B cell (primary cell): ENCODE measurements at regions not wholly inside any gene's neighbourhood (a gene's known extent, or its start where the extent isn't known, plus 50 kb on each side); places are given as distances from the start of the nearest gene placed in this dataset.
"Not testable (repeated sequence)": the region's sequence is repeated elsewhere in the genome, so short reads cannot be mapped to it uniquely, and the experiment has no call there.

Source experiments
- ATAC-seq: fragments of 200-7000 bp; cut with Tn5 transposase; one replicate; pipeline ENCODE4 v1.10.0; 2021; ENCODE audit warnings: low read depth, mild to moderate bottlenecking, moderate number of reproducible peaks, moderate library complexity
- CTCF ChIA-PET: fragments of 350-600 bp; sonication (Branson Sonifier 250); formaldehyde crosslinking; loops from one replicate; lab custom pipeline; 2021; ENCODE audit warnings: antibody characterized with exemption, inconsistent platforms; lab: Charles Lee
- POLR2A ChIA-PET: fragments of 350-600 bp; sonication (Branson Sonifier 250); formaldehyde crosslinking; loops from one replicate; lab custom pipeline; 2021; ENCODE audit warnings: antibody characterized with exemption; lab: Charles Lee
- DNase-seq: peaks from one replicate; pipeline ENCODE4 v3.0.0; 2013
- H2AFZ ChIP-seq: 2 replicates; pipeline ENCODE4 v1.6.1; 2012; ENCODE audit warnings: mild to moderate bottlenecking, low read depth, low read length; ENCODE audit not compliant: insufficient read depth, poor library complexity, severe bottlenecking
- H3K27ac ChIP-seq, 2 donors: 1 replicate in 1 of 2; 2 replicates in 1 of 2; pipeline ENCODE4 v1.5.1; 2012 to 2013; ENCODE audit warnings: low read length in 2 of 2, mild to moderate bottlenecking in 2 of 2, moderate library complexity in 1 of 2
- H3K27me3 ChIP-seq, 4 experiments: fragments of 200-600 bp in 1 of 4; sonication (generic) in 1 of 4; replicated peaks in 1 of 4; 1 replicate in 2 of 4; 2 replicates in 2 of 4; pipeline versions ENCODE4 v1.6.1 to v1.7.0; 2013 to 2016; ENCODE audit warnings: low read length in 3 of 4, mild to moderate bottlenecking in 2 of 4, mixed read lengths in 1 of 4, moderate library complexity in 1 of 4; ENCODE audit not compliant: insufficient read depth in 4 of 4, control insufficient read depth in 3 of 4; ENCODE audit errors: control extremely low read depth in 1 of 4
- H3K36me3 ChIP-seq, 2 experiments: replicated peaks in 1 of 2; 1 replicate in 1 of 2; 2 replicates in 1 of 2; pipeline versions ENCODE4 v1.6.1 to v1.7.1; 2013; ENCODE audit warnings: low read length in 1 of 2; ENCODE audit not compliant: insufficient read depth in 2 of 2, control insufficient read depth in 1 of 2; ENCODE audit errors: control extremely low read depth in 1 of 2, extremely low read depth in 1 of 2
- H3K4me1 ChIP-seq, 2 donors: fragments of 200-600 bp in 1 of 2; sonication (generic) in 1 of 2; 1 replicate in 1 of 2; 2 replicates in 1 of 2; pipeline versions ENCODE4 v1.5.1 to v1.6.1; 2013 to 2017; ENCODE audit warnings: low read length in 2 of 2; ENCODE audit not compliant: control insufficient read depth in 2 of 2, insufficient read depth in 2 of 2
- H3K4me2 ChIP-seq: replicated peaks from 2 replicates; pipeline ENCODE3; 2012; ENCODE audit warnings: mild to moderate bottlenecking, low read depth, low read length; ENCODE audit not compliant: poor library complexity, severe bottlenecking
- H3K4me3 ChIP-seq, 5 experiments: fragments of 200-600 bp in 1 of 5; sonication (generic) in 1 of 5; 1 replicate in 3 of 5; 2 replicates in 2 of 5; pipeline versions ENCODE4 v1.5.1 to v1.7.0; 2011 to 2016; ENCODE audit warnings: low read length in 4 of 5, mild to moderate bottlenecking in 4 of 5, low read depth in 2 of 5, control low read depth in 1 of 5, moderate library complexity in 1 of 5; ENCODE audit not compliant: insufficient read depth in 1 of 5; ENCODE audit errors: control extremely low read depth in 1 of 5, extremely low read depth in 1 of 5
- H3K79me2 ChIP-seq: fragments of 200-600 bp; sonication (generic); one replicate; pipeline ENCODE4 v1.6.0; 2016; ENCODE audit warnings: low read length; ENCODE audit not compliant: control insufficient read depth, insufficient read depth
- H3K9ac ChIP-seq: fragments of 200-600 bp; sonication (generic); 2 replicates; pipeline ENCODE4 v1.6.1; 2017; ENCODE audit warnings: mild to moderate bottlenecking, low read length, moderate library complexity
- H3K9me3 ChIP-seq, 3 donors: one replicate each; pipeline versions ENCODE4 v1.6.1 to v1.7.1; 2013; ENCODE audit warnings: low read length in 2 of 3; ENCODE audit not compliant: control insufficient read depth in 2 of 3, insufficient read depth in 1 of 3; ENCODE audit errors: control extremely low read depth in 1 of 3
- H4K20me1 ChIP-seq: 2 replicates; pipeline ENCODE4 v1.6.0; 2012; ENCODE audit warnings: mild to moderate bottlenecking, low read length; ENCODE audit not compliant: insufficient read depth, control insufficient read depth, poor library complexity, severe bottlenecking
- H3K27ac Mint-ChIP-seq: one replicate; pipeline ENCODE4 v1.8.0; 2021; ENCODE audit warnings: mixed read lengths
- H3K27me3 Mint-ChIP-seq: one replicate; pipeline ENCODE4 v1.8.0; 2021; ENCODE audit warnings: mixed read lengths
- H3K4me1 Mint-ChIP-seq: one replicate; pipeline ENCODE4 v1.8.0; 2021; ENCODE audit warnings: mixed read lengths
- H3K4me3 Mint-ChIP-seq: one replicate; pipeline ENCODE4 v1.8.0; 2021; ENCODE audit warnings: mixed read lengths
- H3K9me3 Mint-ChIP-seq: one replicate; pipeline ENCODE4 v1.8.0; 2022; ENCODE audit warnings: mixed read lengths; ENCODE audit not compliant: insufficient read depth
- WGBS: methylation state at CpG from one replicate; pipeline ENCODE4 v1.1.5; 2013; ENCODE audit warnings: missing lambda C conversion rate; ENCODE audit not compliant: insufficient coverage; 5-methylcytosine and 5-hydroxymethylcytosine counted together
- intact Hi-C: fragments of 100-400 bp; cut with micrococcal nuclease; formaldehyde crosslinking; loops from one replicate; pipeline ENCODE4 v1.10.0; 2022

- H2AFZ ChIP-seq, H3K4me3 Mint-ChIP-seq, H3K9me3 Mint-ChIP-seq, H3K4me2 ChIP-seq, H4K20me1 ChIP-seq, H3K27ac ChIP-seq, H3K79me2 ChIP-seq, H3K4me3 ChIP-seq, H3K36me3 ChIP-seq, H3K9me3 ChIP-seq, ATAC-seq, H3K4me1 ChIP-seq, H3K4me1 Mint-ChIP-seq, H3K27me3 ChIP-seq, H3K9ac ChIP-seq, intact Hi-C loops, POLR2A ChIA-PET, CTCF ChIA-PET, H3K27me3 Mint-ChIP-seq, H3K27ac Mint-ChIP-seq: not testable (repeated sequence)
- DNase-seq = peak; percentile 2
- 39% methylated on average over 8 of the region's 47 CpGs for WGBS
Observed at GRCh38 chr15:21344960-21345359, 95.3 kb downstream of the POTEB3 start.

GRCh38 chr15:21344500-21344899, 95.8 kb downstream of the POTEB3 start:
- no CpG with 5 or more reads among the region's 41 CpGs for WGBS
- ATAC-seq, H3K4me1 ChIP-seq, H3K27ac ChIP-seq, H3K9me3 Mint-ChIP-seq, H3K79me2 ChIP-seq, H2AFZ ChIP-seq, H3K27ac Mint-ChIP-seq, H3K9ac ChIP-seq, H3K27me3 ChIP-seq, POLR2A ChIA-PET, H3K4me3 Mint-ChIP-seq, H3K4me1 Mint-ChIP-seq, H3K4me2 ChIP-seq, DNase-seq, H3K4me3 ChIP-seq, intact Hi-C loops, CTCF ChIA-PET, H3K9me3 ChIP-seq, H3K36me3 ChIP-seq, H4K20me1 ChIP-seq, H3K27me3 Mint-ChIP-seq: not testable (repeated sequence)

DNA sequence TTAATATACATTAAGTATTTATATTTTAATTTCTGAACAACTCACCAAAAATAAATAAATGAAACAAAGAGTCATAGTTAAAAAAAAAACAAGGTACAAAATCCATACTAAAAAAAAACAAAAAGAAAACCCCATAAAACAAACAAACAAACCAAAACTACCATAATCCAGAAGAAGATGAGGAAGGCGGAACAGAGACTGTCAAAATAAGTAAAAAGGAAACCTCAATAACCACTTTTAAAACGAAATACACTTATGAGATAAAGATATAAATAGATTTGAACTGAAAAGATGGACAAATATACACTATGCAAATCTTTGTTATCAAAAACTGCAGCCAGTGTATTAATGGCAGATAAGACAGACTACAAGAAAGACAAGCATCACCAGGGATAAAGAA, 103.3 kb downstream of the POTEB3 start:
- WGBS = no CpG with 5 or more reads among the region's 2 CpGs
- POLR2A ChIA-PET = not testable (repeated sequence)

GRCh38 chr15:21324720-21325460, 115.4 kb downstream of the POTEB3 start:
- H3K27me3 ChIP-seq, CTCF ChIA-PET, H3K4me2 ChIP-seq, H3K36me3 ChIP-seq, H3K4me1 Mint-ChIP-seq, H3K9me3 ChIP-seq, H3K27ac ChIP-seq, H3K27ac Mint-ChIP-seq, intact Hi-C loops, H3K27me3 Mint-ChIP-seq, H2AFZ ChIP-seq, H3K4me3 ChIP-seq, H4K20me1 ChIP-seq, DNase-seq, H3K4me1 ChIP-seq, H3K79me2 ChIP-seq, H3K9ac ChIP-seq, H3K9me3 Mint-ChIP-seq: not testable (repeated sequence)
- 10% methylated on average over 2 of the region's 68 CpGs for WGBS
- ATAC-seq = peak; percentile 63
- POLR2A ChIA-PET = interaction anchor here (0.7 kb wide), 1 partner anchor 1497 kb away, joined by 4 read pairs; no protein-coding TSS in a partner anchor
- peak overlapping the region; percentile 19 for H3K4me3 Mint-ChIP-seq

More for the DNA sequence above, 103.3 kb downstream of the POTEB3 start:
- H3K27ac ChIP-seq, H3K4me1 ChIP-seq, H3K9me3 Mint-ChIP-seq, H3K27me3 ChIP-seq, H3K9me3 ChIP-seq, H3K27ac Mint-ChIP-seq, ATAC-seq, H3K9ac ChIP-seq, H3K4me3 ChIP-seq, H3K79me2 ChIP-seq, H3K36me3 ChIP-seq, H3K4me2 ChIP-seq, H3K27me3 Mint-ChIP-seq, H3K4me1 Mint-ChIP-seq, DNase-seq, H2AFZ ChIP-seq, H4K20me1 ChIP-seq, H3K4me3 Mint-ChIP-seq, CTCF ChIA-PET, intact Hi-C loops: not testable (repeated sequence)
